H9 (cell line): ENCODE measurements at regions not wholly inside any gene's neighbourhood (a gene's known extent, or its start where the extent isn't known, plus 50 kb on each side); places are given as distances from the start of the nearest gene placed in this dataset.

ENCODE experiments used
- DNase-seq: peaks from one replicate; pipeline ENCODE4 v3.0.0-alpha.2; 2017
- H2AFZ ChIP-seq: one replicate; pipeline ENCODE4 v1.6.1; 2013; ENCODE audit warnings: mild to moderate bottlenecking, low read length, control low read depth, moderate library complexity
- H2AK5ac ChIP-seq: 2 replicates; pipeline ENCODE4 v1.6.1; 2013; ENCODE audit warnings: low read length, control low read depth, mixed read lengths; ENCODE audit not compliant: insufficient read length
- H2BK120ac ChIP-seq: one replicate; pipeline ENCODE4 v1.6.1; 2013; ENCODE audit warnings: low read depth, mild to moderate bottlenecking, low read length, control low read depth, inconsistent platforms; ENCODE audit not compliant: poor library complexity, severe bottlenecking
- H2BK12ac ChIP-seq: 2 replicates; pipeline ENCODE4 v1.6.1; 2013; ENCODE audit warnings: low read length, control low read depth, mixed read lengths, low read depth; ENCODE audit not compliant: insufficient read length
- H2BK15ac ChIP-seq: 2 replicates; pipeline ENCODE4 v1.6.1; 2013; ENCODE audit warnings: low read depth, low read length, control low read depth
- H2BK20ac ChIP-seq: one replicate; pipeline ENCODE4 v1.6.1; 2013; ENCODE audit warnings: low read depth, mild to moderate bottlenecking, low read length, control low read depth, inconsistent platforms; ENCODE audit not compliant: poor library complexity, severe bottlenecking
- H2BK5ac ChIP-seq: 2 replicates; pipeline ENCODE4 v1.6.1; 2013; ENCODE audit warnings: low read length, control low read depth, mixed read lengths; ENCODE audit not compliant: insufficient read length
- H3K14ac ChIP-seq: 2 replicates; pipeline ENCODE4 v1.6.1; 2013; ENCODE audit warnings: low read length, control low read depth; ENCODE audit not compliant: insufficient read depth
- H3K18ac ChIP-seq: 2 replicates; pipeline ENCODE4 v1.6.1; 2013; ENCODE audit warnings: low read depth, mild to moderate bottlenecking, mixed read lengths, low read length, control low read depth; ENCODE audit not compliant: insufficient read length
- H3K23ac ChIP-seq: 2 replicates; pipeline ENCODE4 v1.6.1; 2013; ENCODE audit warnings: low read length, control low read depth, mixed read lengths, low read depth; ENCODE audit not compliant: insufficient read length
- H3K23me2 ChIP-seq: 2 replicates; pipeline ENCODE4 v1.6.1; 2013; ENCODE audit warnings: low read depth, mild to moderate bottlenecking, mixed read lengths, low read length, control low read depth; ENCODE audit not compliant: insufficient read length, poor library complexity, severe bottlenecking
- H3K27ac ChIP-seq: 2 replicates; pipeline ENCODE4 v1.5.1; 2013; ENCODE audit warnings: low read length, control low read depth, mixed read lengths, low read depth; ENCODE audit not compliant: insufficient read length
- H3K27me3 ChIP-seq: 2 replicates; pipeline ENCODE4 v1.6.1; 2013; ENCODE audit warnings: low read length, control low read depth, inconsistent platforms; ENCODE audit not compliant: insufficient read depth
- H3K4ac ChIP-seq: 2 replicates; pipeline ENCODE4 v1.6.1; 2013; ENCODE audit warnings: low read depth, mild to moderate bottlenecking, control low read depth, inconsistent platforms, low read length, moderate library complexity
- H3K4me1 ChIP-seq: 2 replicates; pipeline ENCODE4 v1.6.1; 2013; ENCODE audit warnings: low read length, control low read depth, inconsistent platforms; ENCODE audit not compliant: insufficient read depth
- H3K4me2 ChIP-seq: 2 replicates; pipeline ENCODE4 v1.6.1; 2013; ENCODE audit warnings: low read length, control low read depth, mixed read lengths; ENCODE audit not compliant: insufficient read length, insufficient read depth
- H3K56ac ChIP-seq: 2 replicates; pipeline ENCODE4 v1.6.1; 2013; ENCODE audit warnings: low read depth, mild to moderate bottlenecking, mixed read lengths, low read length, control low read depth; ENCODE audit not compliant: insufficient read length
- H3K79me1 ChIP-seq: 2 replicates; pipeline ENCODE4 v1.6.1; 2013; ENCODE audit warnings: low read depth, mild to moderate bottlenecking, moderate library complexity, low read length, control low read depth, inconsistent platforms; ENCODE audit not compliant: insufficient read depth, poor library complexity, severe bottlenecking
- H3K79me2 ChIP-seq: 2 replicates; pipeline ENCODE4 v1.6.1; 2013; ENCODE audit warnings: low read length, control low read depth, inconsistent platforms; ENCODE audit not compliant: insufficient read depth
- H3K9ac ChIP-seq: 2 replicates; pipeline ENCODE4 v1.6.1; 2013; ENCODE audit warnings: low read length, control low read depth, mixed read lengths; ENCODE audit not compliant: insufficient read length; ENCODE audit errors: extremely low read depth
- H3K9me3 ChIP-seq: one replicate; pipeline ENCODE4 v1.6.1; 2013; ENCODE audit warnings: low read depth, low read length, inconsistent platforms; ENCODE audit not compliant: control insufficient read depth
- H3T11ph ChIP-seq: one replicate; pipeline ENCODE4 v1.6.1; 2013; ENCODE audit warnings: mild to moderate bottlenecking, low read length, control low read depth, inconsistent platforms
- H4K20me1 ChIP-seq: one replicate; pipeline ENCODE4 v1.6.1; 2013; ENCODE audit not compliant: control insufficient read depth, insufficient read length, insufficient read depth
- H4K5ac ChIP-seq: 2 replicates; pipeline ENCODE4 v1.6.1; 2013; ENCODE audit warnings: low read depth, mild to moderate bottlenecking, mixed read lengths, low read length, control low read depth; ENCODE audit not compliant: insufficient read length
- H4K8ac ChIP-seq: replicated peaks from 2 replicates; pipeline ENCODE4 v1.6.1; 2013; ENCODE audit warnings: low read length, control low read depth, mixed read lengths, low read depth; ENCODE audit not compliant: insufficient read length
- H4K91ac ChIP-seq: 2 replicates; pipeline ENCODE4 v1.6.1; 2013; ENCODE audit warnings: low read depth, mild to moderate bottlenecking, moderate library complexity, mixed read lengths, low read length, control low read depth; ENCODE audit not compliant: insufficient read length
- H3K27ac Mint-ChIP-seq, 3 experiments: 2 replicates in 2 of 3; 3 replicates in 1 of 3; pipeline ENCODE4 v1.8.0; 2020 to 2021; ENCODE audit warnings: mixed read lengths in 3 of 3, mild to moderate bottlenecking in 1 of 3, moderate library complexity in 1 of 3
- H3K27me3 Mint-ChIP-seq: 2 replicates; pipeline ENCODE4 v1.8.0; 2021; ENCODE audit warnings: low read depth, mild to moderate bottlenecking, moderate library complexity, mixed read lengths
- H3K36me3 Mint-ChIP-seq, 3 experiments: 2 replicates in 2 of 3; 3 replicates in 1 of 3; pipeline ENCODE4 v1.8.0; 2020 to 2021; ENCODE audit warnings: low read depth in 3 of 3, mixed read lengths in 3 of 3; ENCODE audit not compliant: insufficient read depth in 1 of 3
- H3K4me1 Mint-ChIP-seq, 2 experiments: 2 replicates each; pipeline ENCODE4 v1.8.0; 2020; ENCODE audit warnings: mixed read lengths in 2 of 2
- H3K4me3 Mint-ChIP-seq, 2 experiments: 2 replicates in 1 of 2; 3 replicates in 1 of 2; pipeline ENCODE4 v1.8.0; 2020 to 2021; ENCODE audit warnings: mild to moderate bottlenecking in 2 of 2, mixed read lengths in 2 of 2, moderate library complexity in 1 of 2
- H3K9me3 Mint-ChIP-seq, 2 experiments: 2 replicates in 1 of 2; 3 replicates in 1 of 2; pipeline ENCODE4 v1.8.0; 2020; ENCODE audit warnings: mild to moderate bottlenecking in 2 of 2, mixed read lengths in 2 of 2, moderate library complexity in 1 of 2
- CTCF ChIP-seq: fragments of 200-600 bp; sonication (generic); conservative IDR thresholded peaks from 3 replicates; pipeline ENCODE4 v1.8.0; 2021; ENCODE audit warnings: antibody characterized with exemption, mild to moderate bottlenecking
- WGBS: extraction: QIAGEN DNeasy Blood & Tissue Kit; methylation state at CpG from one replicate; pipeline ENCODE4 v1.1.7; 2013; ENCODE audit warnings: missing lambda C conversion rate, low lambda C conversion rate, mixed read lengths; ENCODE audit not compliant: insufficient read length; ENCODE audit errors: extremely low coverage; 5-methylcytosine and 5-hydroxymethylcytosine counted together

GRCh38 chr12:34599530-34600513 lies 577.5 kb downstream of the ALG10 start:
- Histone ChIP-seq H2BK5ac (no peak overlapping the region), H4K8ac (no peak overlapping the region), H2AK5ac (no peak overlapping the region), H3K56ac (no peak overlapping the region), H3K18ac (no peak overlapping the region), H2BK120ac (no peak overlapping the region), H3K79me2 (no peaks in the 10 kb centered on the region), H4K5ac (no peak overlapping the region), H2BK20ac (no peak overlapping the region), H3K9ac (no peak overlapping the region), H3T11ph (no peak overlapping the region), H2BK15ac (no peak overlapping the region), H2BK12ac (no peak overlapping the region), H4K91ac (no peak overlapping the region), H3K4me2 (no peak overlapping the region), H2AFZ (no peak overlapping the region), H3K4ac (no peak overlapping the region), H3K14ac (no peak overlapping the region), H3K79me1 (no peaks in the 10 kb centered on the region), H3K4me1 (no peaks in the 10 kb centered on the region), H3K9me3 (peaks cover 97% of the 10 kb centered on the region), H3K27me3 (no peaks in the 10 kb centered on the region), H4K20me1 (no peaks in the 10 kb centered on the region), H3K23ac (no peak overlapping the region), H3K23me2 (no peaks in the 10 kb centered on the region), H3K27ac (no peak overlapping the region)
- WGBS, result no CpG with 5 or more reads among the region's 32 CpGs
- TF ChIP-seq CTCF, result no peak
- no peak for DNase-seq
- Mint-ChIP-seq H3K9me3 (peaks cover 100% of the 10 kb centered on the region in 2 experiments), H3K36me3 (peaks cover 11 to 43% (median 28%) of the 10 kb centered on the region in 3 experiments), H3K27me3 (peaks cover 11% of the 10 kb centered on the region), H3K4me1 (no peaks in the 10 kb centered on the region), H3K4me3 (no peak overlapping the region), H3K27ac (no peak overlapping the region)
